T-helper 2 cell treated with Interferon-gamma antibody and Interleukin-4, amounts not matched to agents 100 ng/mL and 5 ng/mL, for 36 hours (primary cell): ENCODE measurements at regions not wholly inside any gene's neighbourhood (a gene's known extent, or its start where the extent isn't known, plus 50 kb on each side); places are given as distances from the start of the nearest gene placed in this dataset.
"Not testable (repeated sequence)": the region's sequence is repeated elsewhere in the genome, so short reads cannot be mapped to it uniquely, and the experiment has no call there.

Source experiments
- intact Hi-C: fragments of 100-400 bp; cut with micrococcal nuclease; formaldehyde crosslinking; loops from one replicate; pipeline ENCODE4 v1.15.1; 2023

DNA sequence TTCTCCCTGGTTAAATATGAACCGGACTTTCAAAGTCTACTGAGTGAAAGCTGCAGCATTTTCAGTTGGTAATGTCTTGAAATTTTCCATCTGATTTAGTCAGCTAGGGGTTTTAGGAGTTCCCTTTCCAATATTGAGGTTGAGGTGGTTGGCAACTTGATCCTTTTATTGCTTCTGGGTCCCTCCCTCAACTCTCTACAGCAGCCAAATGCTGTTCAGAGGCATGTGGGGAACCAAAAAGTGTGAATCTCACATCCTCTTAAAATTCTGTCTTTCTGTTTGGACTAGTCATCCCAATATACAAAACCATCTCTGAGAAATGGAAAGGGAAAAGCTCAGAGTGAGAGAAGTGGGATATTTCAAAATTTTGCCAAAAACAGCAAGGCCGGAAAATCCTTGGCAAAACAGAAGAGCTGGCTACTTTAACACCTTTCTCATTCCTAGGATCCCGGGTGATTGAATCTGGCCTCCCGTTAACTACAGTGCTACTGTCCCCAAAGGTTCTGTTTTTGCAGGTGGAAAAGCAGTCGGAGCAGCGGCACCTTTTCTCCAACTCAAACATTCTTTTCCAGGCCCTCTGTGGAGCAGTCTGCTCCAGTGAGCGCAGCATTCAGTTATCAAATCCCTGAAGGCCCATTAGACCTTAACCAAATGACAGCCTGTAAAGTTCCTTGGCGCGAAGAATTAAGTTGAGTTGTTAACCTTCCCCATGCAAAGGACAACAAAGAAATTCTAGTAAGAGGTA is 345.9 kb upstream of the NUDT12 start:
- intact Hi-C loops, result no loop called here

GRCh38 chr5:103907001-103907400 is 344.4 kb upstream of the NUDT12 start:
- intact Hi-C loops, result no loop called here

DNA sequence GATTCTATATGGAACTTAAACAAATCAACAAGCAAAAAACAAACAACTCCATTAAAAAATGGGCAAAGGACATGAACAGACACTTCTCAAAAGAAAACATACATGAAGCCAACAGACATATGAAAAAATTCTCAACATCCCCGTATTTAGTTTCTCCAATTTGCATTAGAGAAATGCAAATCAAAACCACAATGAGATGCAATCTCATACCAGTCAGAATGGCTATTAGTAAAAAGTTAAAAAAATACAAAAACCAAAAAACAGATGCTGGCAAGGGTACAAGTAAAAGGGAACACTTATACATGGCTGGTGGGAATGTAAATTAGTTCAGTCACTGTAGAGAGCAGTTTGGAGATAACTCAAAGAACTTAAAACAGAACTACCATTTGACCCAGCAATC is 342.1 kb upstream of the NUDT12 start:
- intact Hi-C loops, result no loop called here

- intact Hi-C loops, result no loop called here
These were observed 340.3 kb upstream of the NUDT12 start for GRCh38 chr5:103902893-103903292.

- intact Hi-C loops, result no loop called here
These were observed 339.3 kb upstream of the NUDT12 start for GRCh38 chr5:103901885-103902284.

DNA sequence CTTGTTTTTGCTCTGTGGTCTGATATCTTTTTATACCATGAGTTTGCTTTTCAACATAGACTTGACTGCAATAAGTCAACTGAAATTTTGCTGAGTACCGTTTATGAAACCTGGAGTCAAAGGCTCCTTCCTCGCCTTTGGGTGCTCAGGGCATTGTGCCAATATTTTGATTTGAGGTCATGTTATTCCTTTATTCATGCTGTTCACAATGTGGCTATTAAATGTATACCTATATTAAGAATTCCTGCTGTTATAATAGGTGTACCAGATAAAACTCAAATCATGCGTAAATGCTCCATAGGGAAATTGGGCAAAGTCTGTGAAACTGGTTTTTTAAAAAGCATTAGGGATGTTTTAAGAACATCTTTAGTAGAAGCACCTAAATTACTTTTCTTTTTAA is 334.0 kb upstream of the NUDT12 start:
- intact Hi-C loops, result no loop called here

- intact Hi-C loops, result no loop called here
These were observed 333.1 kb upstream of the NUDT12 start for GRCh38 chr5:103895738-103896137.

- intact Hi-C loops, result no loop called here
These were observed 332.3 kb upstream of the NUDT12 start for GRCh38 chr5:103894882-103895281.

DNA sequence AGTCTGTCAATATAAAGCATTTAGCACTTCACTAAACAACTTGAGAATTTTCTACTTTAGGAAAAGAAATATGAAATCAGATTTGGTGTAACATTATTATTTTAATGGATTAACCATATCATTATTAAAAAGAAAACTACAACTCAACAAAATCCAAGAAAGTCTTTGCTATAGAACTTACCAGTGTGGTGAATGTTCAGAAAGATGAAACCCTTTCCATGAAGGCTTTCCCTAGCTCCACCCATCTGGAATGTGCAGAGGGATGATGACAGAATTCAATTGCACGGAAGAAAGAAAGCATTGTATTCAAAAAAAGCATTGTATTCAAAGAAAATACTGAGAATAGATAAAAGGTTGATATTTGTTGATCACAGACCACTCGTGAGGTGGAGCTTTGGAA is 328.6 kb upstream of the NUDT12 start:
- intact Hi-C loops, result no loop called here

GRCh38 chr5:103890313-103890712 is 327.7 kb upstream of the NUDT12 start:
- intact Hi-C loops, result no loop called here

GRCh38 chr5:103889500-103890209 is 327.1 kb upstream of the NUDT12 start:
- intact Hi-C loops, result loop anchor here (10.0 kb wide), 1 partner anchor 1595 kb away; the partner anchor contains the start of gene SLCO4C1

DNA sequence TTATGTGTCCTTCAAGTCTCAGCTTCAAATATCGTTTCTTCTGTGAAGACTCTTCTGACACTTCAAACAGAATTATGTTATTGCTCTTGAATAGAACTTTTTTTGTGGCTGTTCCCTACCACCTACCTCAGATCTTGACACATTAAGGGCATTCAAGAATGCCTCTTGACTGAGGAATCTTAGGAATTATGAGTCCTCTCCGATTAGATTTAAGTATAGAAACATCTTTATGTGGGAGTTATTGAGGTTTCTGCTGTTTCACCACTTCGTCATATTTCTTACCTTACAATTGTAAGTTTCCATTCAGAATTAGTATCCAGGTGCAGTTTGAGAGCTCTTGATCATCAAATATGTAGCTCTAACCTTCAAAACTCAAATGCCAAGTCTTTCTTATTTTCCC is 324.2 kb upstream of the NUDT12 start:
- intact Hi-C loops, result loop anchor here (10.0 kb wide), 1 partner anchor 1592 kb away; the partner anchor contains the start of gene SLCO4C1

DNA sequence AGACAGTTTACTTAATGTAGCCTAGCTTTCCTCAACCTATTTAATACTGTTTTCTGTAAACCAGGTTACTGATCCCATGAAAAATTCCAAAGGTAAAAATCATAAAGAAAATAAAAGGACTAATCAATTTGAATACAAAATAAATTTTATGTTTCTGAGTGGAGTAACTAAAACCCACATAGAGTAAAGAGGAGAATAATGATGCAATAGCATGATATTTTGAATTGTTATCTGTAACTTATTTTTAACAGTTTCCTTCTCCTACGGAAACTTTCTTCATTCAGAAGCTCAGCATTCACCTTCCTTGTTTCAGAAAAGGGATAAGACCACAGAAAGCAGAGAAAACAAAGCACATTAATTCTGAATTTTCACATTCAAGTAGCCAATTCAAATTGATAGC is 320.6 kb upstream of the NUDT12 start:
- intact Hi-C loops, result loop anchor here (10.0 kb wide), 1 partner anchor 1588 kb away; the partner anchor contains the start of gene SLCO4C1

GRCh38 chr5:103881560-103881959 is 319.0 kb upstream of the NUDT12 start:
- intact Hi-C loops, result loop anchor here (10.0 kb wide), 1 partner anchor 1587 kb away; the partner anchor contains the start of gene SLCO4C1

DNA sequence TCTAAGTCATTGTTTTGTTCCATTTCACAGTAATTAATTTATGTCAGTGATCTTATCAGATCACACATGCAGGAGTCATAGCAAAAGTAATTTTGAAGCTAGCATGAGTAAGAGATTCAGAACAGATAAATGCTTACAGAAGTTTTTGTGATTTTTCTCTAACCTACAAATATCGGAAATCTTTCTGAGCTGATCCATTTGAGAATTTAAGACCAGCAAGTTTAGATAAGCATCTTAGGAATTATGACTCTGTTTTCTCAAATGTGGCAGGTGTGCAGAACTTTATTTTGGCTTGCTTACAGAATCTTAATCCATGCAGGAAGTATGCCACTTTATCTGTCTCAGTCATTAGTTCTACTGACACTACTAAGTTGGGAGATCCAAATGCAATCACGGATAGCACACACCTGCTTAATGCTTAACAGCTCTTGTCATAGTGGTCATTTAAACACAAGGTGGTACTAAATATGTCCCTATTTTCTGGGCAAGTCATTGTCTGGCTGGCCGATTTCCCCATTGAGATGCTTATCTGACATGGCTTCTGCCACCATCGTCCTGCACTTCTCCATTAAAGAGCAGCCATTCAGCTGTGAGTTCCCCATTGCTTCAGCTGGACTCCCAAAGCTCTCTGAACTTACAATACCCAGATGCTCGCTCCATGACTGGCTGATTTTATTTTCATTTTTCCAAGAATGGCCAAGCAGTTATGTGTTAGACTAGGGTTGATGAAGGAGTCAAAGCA is 305.4 kb upstream of the NUDT12 start:
- intact Hi-C loops, result no loop called here

- intact Hi-C loops, result no loop called here
These were observed 303.6 kb upstream of the NUDT12 start for GRCh38 chr5:103866169-103866568.

- intact Hi-C loops, result no loop called here
These were observed 299.8 kb upstream of the NUDT12 start for GRCh38 chr5:103862398-103862797.

DNA sequence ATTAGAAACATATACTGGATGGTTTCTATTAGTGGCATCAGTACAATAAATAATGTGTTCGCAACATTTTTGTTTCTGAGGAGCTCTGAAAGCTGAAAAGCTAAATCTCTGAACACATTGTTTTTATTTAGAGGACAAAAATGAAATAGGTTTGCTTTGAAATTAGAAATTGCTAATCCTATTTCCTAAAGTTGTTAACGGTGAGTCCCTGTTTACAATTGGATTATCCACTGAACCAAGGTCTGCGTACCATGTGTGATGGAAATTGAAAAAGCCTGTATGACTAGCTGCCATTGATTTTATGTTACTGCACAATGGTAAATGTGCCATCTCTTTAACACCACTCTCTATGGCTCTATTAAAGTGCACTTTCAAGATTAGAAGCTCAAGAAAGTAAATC is 297.7 kb upstream of the NUDT12 start:
- intact Hi-C loops, result no loop called here

DNA sequence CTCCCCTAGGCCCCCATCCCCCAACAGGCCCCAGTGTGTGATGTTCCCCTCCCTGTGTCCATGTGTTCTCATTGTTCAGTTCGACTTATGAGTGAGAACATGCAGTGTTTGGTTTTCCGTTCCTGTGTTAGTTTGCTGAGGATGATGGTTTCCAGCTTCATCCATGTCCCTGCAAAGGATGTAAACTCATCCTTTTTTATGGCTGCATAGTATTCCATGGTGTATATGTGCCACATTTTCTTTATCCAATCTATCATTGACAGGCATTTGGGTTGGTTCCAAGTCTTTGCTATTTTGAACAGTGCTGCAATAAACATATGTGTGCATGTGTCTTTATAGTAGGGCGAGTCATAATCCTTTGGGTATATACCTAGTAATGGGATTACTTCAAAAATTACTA is 295.8 kb upstream of the NUDT12 start:
- intact Hi-C loops, result not testable (repeated sequence)

- intact Hi-C loops, result no loop called here
These were observed 288.5 kb upstream of the NUDT12 start for GRCh38 chr5:103851091-103851490.

DNA sequence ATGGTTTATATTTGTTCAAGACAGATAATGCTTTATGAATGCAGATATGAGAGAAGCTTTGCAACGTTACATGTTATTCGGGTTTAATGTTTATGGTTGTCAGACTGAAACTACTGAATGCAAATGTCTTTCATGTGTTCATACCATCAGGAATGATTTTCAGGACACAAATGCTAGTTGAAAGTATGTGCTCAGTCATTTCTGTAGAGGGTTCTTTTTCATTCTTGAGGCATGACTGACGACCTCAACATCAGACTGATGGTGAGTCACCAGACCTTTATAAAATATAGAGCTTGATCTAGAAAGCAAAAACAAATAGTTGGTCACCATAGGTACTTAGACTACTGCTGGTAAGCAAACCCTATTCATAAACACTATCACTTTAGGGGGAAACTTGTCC is 287.3 kb upstream of the NUDT12 start:
- intact Hi-C loops, result no loop called here

DNA sequence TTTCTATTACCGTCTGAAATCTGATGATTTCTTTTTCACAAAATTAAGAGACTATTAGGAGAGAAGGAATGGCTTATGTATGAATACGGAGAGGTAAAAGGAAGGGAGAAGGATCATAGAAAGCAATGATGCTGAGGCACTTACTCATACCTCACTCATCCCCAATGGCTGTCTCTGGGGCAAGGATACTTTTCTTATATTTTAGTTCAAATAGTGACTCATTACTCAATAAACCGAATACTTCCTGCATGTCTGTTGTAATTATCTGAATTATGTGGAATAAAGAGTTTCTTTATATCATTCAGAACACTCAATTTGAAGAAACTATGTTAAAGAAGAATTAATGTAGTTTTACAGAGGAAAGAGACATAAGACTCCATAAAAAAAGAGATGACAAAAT is 284.5 kb upstream of the NUDT12 start:
- intact Hi-C loops, result no loop called here
